BLaER1 treated with 17β-estradiol and CSF1 and Interleukin-3, amounts not matched to agents 10 nM and 100 nM (cell line): ENCODE measurements at regions not wholly inside any gene's neighbourhood (a gene's known extent, or its start where the extent isn't known, plus 50 kb on each side); places are given as distances from the start of the nearest gene placed in this dataset.

ENCODE experiments used
- H3K27ac ChIP-seq, 11 experiments: shearing (Covaris generic); formaldehyde crosslinking; 2 replicates each; pipeline ENCODE4 v1.8.1; 2022
- H3K27me3 ChIP-seq, 11 experiments: shearing (Covaris generic); formaldehyde crosslinking; 2 replicates each; pipeline ENCODE4 v1.8.1; 2022
- H3K36me3 ChIP-seq, 11 experiments: shearing (Covaris generic); formaldehyde crosslinking; 2 replicates each; pipeline ENCODE4 v1.8.1; 2022
- H3K4me1 ChIP-seq, 10 experiments: shearing (Covaris generic); formaldehyde crosslinking; 2 replicates each; pipeline ENCODE4 v1.8.1; 2022
- H3K4me2 ChIP-seq, 11 experiments: shearing (Covaris generic); formaldehyde crosslinking; 2 replicates each; pipeline ENCODE4 v1.8.1; 2022
- H3K4me3 ChIP-seq, 10 experiments: shearing (Covaris generic); formaldehyde crosslinking; 2 replicates each; pipeline ENCODE4 v1.8.1; 2022
- H3K9ac ChIP-seq, 11 experiments: shearing (Covaris generic); formaldehyde crosslinking; 2 replicates each; pipeline ENCODE4 v1.8.1; 2022
- H3K9me3 ChIP-seq, 11 experiments: shearing (Covaris generic); formaldehyde crosslinking; replicated peaks in 1 of 11; 2 replicates each; pipeline ENCODE4 v1.8.1; 2022
- H4K20me1 ChIP-seq, 11 experiments: shearing (Covaris generic); formaldehyde crosslinking; 2 replicates each; pipeline ENCODE4 v1.8.1; 2022
- Cebpa-rat ChIP-seq, 11 experiments: shearing (Covaris generic); IDR thresholded peaks; 2 replicates each; pipeline ENCODE4 v1.8.1; 2022

- H3K4me2 ChIP-seq, result no peak overlapping the region
- no peak for TF ChIP-seq Cebpa-rat (IDR thresholded peaks at IDR 0.05)
- no peaks in the 10 kb centered on the region for H4K20me1 ChIP-seq
- peaks cover 0 to 5% (median 0%) of the 10 kb centered on the region in 11 experiments; a peak in 2 of 22 replicates for H3K9me3 ChIP-seq
- no peaks in the 10 kb centered on the region for H3K27me3 ChIP-seq
- no peak overlapping the region for H3K9ac ChIP-seq
- no peak overlapping the region for H3K4me3 ChIP-seq
- no peaks in the 10 kb centered on the region for H3K4me1 ChIP-seq
- H3K27ac ChIP-seq, result no peak overlapping the region
- no peaks in the 10 kb centered on the region for H3K36me3 ChIP-seq
Observed at GRCh38 chr6:141653590-141653989, 479.1 kb upstream of the GJE1 start.

- Histone ChIP-seq H3K9ac (no peak overlapping the region), H3K27me3 (no peaks in the 10 kb centered on the region), H4K20me1 (no peaks in the 10 kb centered on the region), H3K27ac (no peak overlapping the region), H3K9me3 (no peaks in the 10 kb centered on the region), H3K36me3 (no peaks in the 10 kb centered on the region), H3K4me1 (no peaks in the 10 kb centered on the region), H3K4me3 (no peak overlapping the region), H3K4me2 (no peak overlapping the region)
- no peak for TF ChIP-seq Cebpa-rat (IDR thresholded peaks at IDR 0.05)
Observed at GRCh38 chr6:141641951-141642350, 490.8 kb upstream of the GJE1 start.

GRCh38 chr6:141641406-141641805 lies 491.3 kb upstream of the GJE1 start:
- H3K36me3 ChIP-seq, result no peaks in the 10 kb centered on the region
- H3K27ac ChIP-seq, result no peak overlapping the region
- no peaks in the 10 kb centered on the region for H3K4me1 ChIP-seq
- no peaks in the 10 kb centered on the region for H4K20me1 ChIP-seq
- H3K9ac ChIP-seq, result no peak overlapping the region
- H3K4me2 ChIP-seq, result no peak overlapping the region
- H3K4me3 ChIP-seq, result no peak overlapping the region
- no peak for TF ChIP-seq Cebpa-rat (IDR thresholded peaks at IDR 0.05)
- no peaks in the 10 kb centered on the region for H3K9me3 ChIP-seq
- H3K27me3 ChIP-seq, result no peaks in the 10 kb centered on the region

GRCh38 chr6:141635621-141636020 lies 497.1 kb upstream of the GJE1 start:
- H3K36me3 ChIP-seq, result no peaks in the 10 kb centered on the region
- no peaks in the 10 kb centered on the region for H3K27me3 ChIP-seq
- H3K27ac ChIP-seq, result no peak overlapping the region
- H3K9me3 ChIP-seq, result no peaks in the 10 kb centered on the region
- no peaks in the 10 kb centered on the region for H4K20me1 ChIP-seq
- no peak overlapping the region for H3K4me3 ChIP-seq
- H3K4me2 ChIP-seq, result no peak overlapping the region
- no peaks in the 10 kb centered on the region for H3K4me1 ChIP-seq
- no peak overlapping the region for H3K9ac ChIP-seq
- TF ChIP-seq Cebpa-rat (IDR thresholded peaks at IDR 0.05), result no peak

- Histone ChIP-seq H3K4me3 (no peak overlapping the region), H3K27ac (no peak overlapping the region)
- no peak for TF ChIP-seq Cebpa-rat (IDR thresholded peaks at IDR 0.05)
Observed at GRCh38 chr6:141634269-141634668, 498.5 kb upstream of the GJE1 start.

GRCh38 chr6:141624301-141624700 lies 508.4 kb upstream of the GJE1 start:
- no peak overlapping the region for H3K27ac ChIP-seq
- H3K4me1 ChIP-seq, result no peaks in the 10 kb centered on the region
- no peaks in the 10 kb centered on the region; a peak in 1 of 22 replicates for H3K9me3 ChIP-seq
- no peaks in the 10 kb centered on the region for H4K20me1 ChIP-seq
- H3K27me3 ChIP-seq, result no peaks in the 10 kb centered on the region
- no peak overlapping the region for H3K9ac ChIP-seq
- no peak overlapping the region for H3K4me2 ChIP-seq
- TF ChIP-seq Cebpa-rat (IDR thresholded peaks at IDR 0.05), result no peak
- H3K4me3 ChIP-seq, result no peak overlapping the region
- H3K36me3 ChIP-seq, result no peaks in the 10 kb centered on the region

More at GRCh38 chr6:141634269-141634668, 498.5 kb upstream of the GJE1 start:
- no peaks in the 10 kb centered on the region for H3K9me3 ChIP-seq
- no peaks in the 10 kb centered on the region for H3K36me3 ChIP-seq
- H4K20me1 ChIP-seq, result no peaks in the 10 kb centered on the region
- no peaks in the 10 kb centered on the region for H3K4me1 ChIP-seq
- H3K27me3 ChIP-seq, result no peaks in the 10 kb centered on the region
- no peak overlapping the region for H3K9ac ChIP-seq
- no peak overlapping the region for H3K4me2 ChIP-seq

GRCh38 chr6:141618180-141618581 lies 514.5 kb upstream of the GJE1 start:
- Histone ChIP-seq H3K36me3 (no peaks in the 10 kb centered on the region), H3K9ac (no peak overlapping the region), H3K27ac (no peak overlapping the region), H3K27me3 (no peaks in the 10 kb centered on the region), H3K4me3 (no peak overlapping the region), H3K4me1 (no peaks in the 10 kb centered on the region), H4K20me1 (no peaks in the 10 kb centered on the region), H3K9me3 (peaks cover 0 to 8% (median 6%) of the 10 kb centered on the region in 11 experiments; a peak in 13 of 22 replicates), H3K4me2 (no peak overlapping the region)
- TF ChIP-seq Cebpa-rat (IDR thresholded peaks at IDR 0.05), result no peak

- Histone ChIP-seq H3K9ac (no peak overlapping the region), H3K4me2 (no peak overlapping the region), H3K9me3 (peaks cover 0 to 20% (median 3%) of the 10 kb centered on the region in 11 experiments; a peak in 9 of 22 replicates), H4K20me1 (no peaks in the 10 kb centered on the region), H3K27me3 (no peaks in the 10 kb centered on the region), H3K27ac (no peak overlapping the region), H3K4me1 (no peaks in the 10 kb centered on the region), H3K36me3 (no peaks in the 10 kb centered on the region), H3K4me3 (no peak overlapping the region)
- TF ChIP-seq Cebpa-rat (IDR thresholded peaks at IDR 0.05), result no peak
Observed at GRCh38 chr6:141610741-141611140, 522.0 kb upstream of the GJE1 start.

- no peak overlapping the region for H3K4me3 ChIP-seq
- H3K27me3 ChIP-seq, result no peaks in the 10 kb centered on the region
- no peaks in the 10 kb centered on the region for H3K4me1 ChIP-seq
- no peak for TF ChIP-seq Cebpa-rat (IDR thresholded peaks at IDR 0.05)
- no peak overlapping the region for H3K27ac ChIP-seq
- no peak overlapping the region for H3K9ac ChIP-seq
- no peaks in the 10 kb centered on the region for H4K20me1 ChIP-seq
- H3K36me3 ChIP-seq, result no peaks in the 10 kb centered on the region
- H3K9me3 ChIP-seq, result peaks cover 0 to 20% (median 3%) of the 10 kb centered on the region in 11 experiments; a peak in 9 of 22 replicates
- no peak overlapping the region for H3K4me2 ChIP-seq
Observed at GRCh38 chr6:141607956-141608355, 524.8 kb upstream of the GJE1 start.

- no peaks in the 10 kb centered on the region for H3K36me3 ChIP-seq
- H3K4me3 ChIP-seq, result no peak overlapping the region
- H3K27me3 ChIP-seq, result no peaks in the 10 kb centered on the region
- H3K9ac ChIP-seq, result no peak overlapping the region
- H3K9me3 ChIP-seq, result peaks cover 0 to 6% (median 0%) of the 10 kb centered on the region in 11 experiments; a peak in 1 of 22 replicates
- no peak overlapping the region for H3K4me2 ChIP-seq
- H3K27ac ChIP-seq, result no peak overlapping the region
- no peak for TF ChIP-seq Cebpa-rat (IDR thresholded peaks at IDR 0.05)
- no peaks in the 10 kb centered on the region for H3K4me1 ChIP-seq
- no peaks in the 10 kb centered on the region for H4K20me1 ChIP-seq
Observed at GRCh38 chr6:141598487-141598886, 534.2 kb upstream of the GJE1 start.
